H1 (cell line): ENCODE measurements at regions not wholly inside any gene's neighbourhood (a gene's known extent, or its start where the extent isn't known, plus 50 kb on each side); places are given as distances from the start of the nearest gene placed in this dataset.

Source experiments
- BACH1 ChIP-seq: IDR thresholded peaks from 2 replicates; pipeline ENCODE4 v1.6.1; 2012; ENCODE audit warnings: low read length, improper control_type of control experiment
- CHD7 ChIP-seq: fragments of 300-600 bp; sonication (generic); IDR thresholded peaks from 2 replicates; pipeline ENCODE4 v1.7.1; 2012; ENCODE audit warnings: low read length, moderate library complexity, mild to moderate bottlenecking, inconsistent platforms; ENCODE audit not compliant: insufficient replicate concordance
- KDM1A ChIP-seq: fragments of 200-600, 300-600 bp; sonication (generic); IDR thresholded peaks from 2 replicates; pipeline ENCODE4 v1.7.1; 2016; ENCODE audit warnings: mild to moderate bottlenecking, low read length, borderline replicate concordance
- SP1 ChIP-seq: IDR thresholded peaks from 2 replicates; pipeline ENCODE4 v1.6.1; 2011; ENCODE audit warnings: low read depth, low read length
- SRF ChIP-seq: IDR thresholded peaks from 2 replicates; pipeline ENCODE4 v1.6.1; 2011; ENCODE audit warnings: mild to moderate bottlenecking, low read depth, low read length, moderate library complexity
- TF ChIP-seq, protein P1 (sequence below): IDR thresholded peaks from 2 replicates; pipeline ENCODE4 v1.6.1; 2012; ENCODE audit warnings: low read length, inconsistent platforms

DNA sequence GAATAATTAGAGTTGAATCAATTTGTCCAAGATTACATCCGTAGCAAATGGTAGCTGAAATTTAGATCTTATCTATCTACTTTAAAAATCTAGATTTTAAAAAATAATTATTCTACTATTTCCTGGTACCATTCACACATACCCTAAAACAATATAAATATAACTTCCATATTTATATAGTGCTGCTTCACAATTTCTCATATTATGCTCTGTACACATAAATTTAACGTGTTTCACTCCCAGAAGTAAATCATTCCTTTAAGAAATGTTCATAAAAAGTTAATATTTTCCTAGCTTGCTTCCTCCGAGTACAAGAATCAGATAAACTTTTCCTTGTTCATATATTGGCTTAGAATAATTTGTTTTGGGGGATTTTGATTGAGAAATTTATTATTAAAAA is 857.0 kb upstream of the SPRY2 start (continued):
- TF ChIP-seq CHD7 (no peak), KDM1A (no peak), BACH1 (no peak), SRF (no peak), SP1 (no peak)
- TF ChIP-seq, protein P1, sequence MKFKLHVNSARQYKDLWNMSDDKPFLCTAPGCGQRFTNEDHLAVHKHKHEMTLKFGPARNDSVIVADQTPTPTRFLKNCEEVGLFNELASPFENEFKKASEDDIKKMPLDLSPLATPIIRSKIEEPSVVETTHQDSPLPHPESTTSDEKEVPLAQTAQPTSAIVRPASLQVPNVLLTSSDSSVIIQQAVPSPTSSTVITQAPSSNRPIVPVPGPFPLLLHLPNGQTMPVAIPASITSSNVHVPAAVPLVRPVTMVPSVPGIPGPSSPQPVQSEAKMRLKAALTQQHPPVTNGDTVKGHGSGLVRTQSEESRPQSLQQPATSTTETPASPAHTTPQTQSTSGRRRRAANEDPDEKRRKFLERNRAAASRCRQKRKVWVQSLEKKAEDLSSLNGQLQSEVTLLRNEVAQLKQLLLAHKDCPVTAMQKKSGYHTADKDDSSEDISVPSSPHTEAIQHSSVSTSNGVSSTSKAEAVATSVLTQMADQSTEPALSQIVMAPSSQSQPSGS = no peak
- TF ChIP-seq, all 59 proteins: peak for 0
